RWPE2 (cell line): ENCODE measurements at regions not wholly inside any gene's neighbourhood (a gene's known extent, or its start where the extent isn't known, plus 50 kb on each side); places are given as distances from the start of the nearest gene placed in this dataset.

ENCODE experiments used
- ATAC-seq: fragments of 200-7000 bp; cut with Tn5 transposase; 3 replicates; pipeline ENCODE4 v1.9.1; 2021; ENCODE audit warnings: low read depth
- DNase-seq: peaks from one replicate; pipeline ENCODE4 v3.0.0-alpha.2; 2020; ENCODE audit warnings: low spot score
- H3K27ac ChIP-seq: fragments of 450-650 bp; 2 replicates; pipeline ENCODE4 v1.5.1; 2017; ENCODE audit warnings: mild to moderate bottlenecking; ENCODE audit not compliant: poor library complexity, severe bottlenecking
- H3K27me3 ChIP-seq: fragments of 250-450 bp; sonication (Bioruptor Pico); 2 replicates; pipeline ENCODE4 v1.5.1; 2021; ENCODE audit warnings: mild to moderate bottlenecking, moderate library complexity; ENCODE audit not compliant: insufficient read depth, poor library complexity, severe bottlenecking
- H3K36me3 ChIP-seq: fragments of 250-450 bp; sonication (Bioruptor Pico); 2 replicates; pipeline ENCODE4 v1.5.1; 2020; ENCODE audit warnings: low read depth, mild to moderate bottlenecking, moderate library complexity
- H3K4me1 ChIP-seq: fragments of 250-450 bp; sonication (Bioruptor Pico); 2 replicates; pipeline ENCODE4 v1.5.1; 2021; ENCODE audit warnings: mild to moderate bottlenecking, moderate library complexity; ENCODE audit not compliant: insufficient read depth, poor library complexity, severe bottlenecking
- H3K4me3 ChIP-seq: fragments of 250-450 bp; sonication (Bioruptor Pico); 2 replicates; pipeline ENCODE4 v1.5.1; 2021; ENCODE audit warnings: mild to moderate bottlenecking, moderate library complexity; ENCODE audit not compliant: severe bottlenecking
- H3K9me3 ChIP-seq: fragments of 250-450 bp; sonication (Bioruptor Pico); 2 replicates; pipeline ENCODE4 v1.5.1; 2021; ENCODE audit warnings: mild to moderate bottlenecking, moderate library complexity; ENCODE audit not compliant: severe bottlenecking
- CTCF ChIP-seq: fragments of 450-650 bp; IDR thresholded peaks from one replicate; pipeline ENCODE4 v1.5.1; 2017; ENCODE audit warnings: mild to moderate bottlenecking, moderate library complexity; ENCODE audit not compliant: poor library complexity, severe bottlenecking

- ATAC-seq = no peak
- no peak for TF ChIP-seq CTCF
- no peaks in the 10 kb centered on the region for H3K9me3 ChIP-seq
Measured at GRCh38 chr17:33474789-33475188, 181.7 kb upstream of the ASIC2 start.

GRCh38 chr17:33475594-33475993 is 182.5 kb upstream of the ASIC2 start:
- no peak overlapping the region for H3K27ac ChIP-seq
- H3K36me3 ChIP-seq = no peaks in the 10 kb centered on the region
- ATAC-seq (no peak), DNase-seq (no peak)
- H3K27me3 ChIP-seq = no peaks in the 10 kb centered on the region
- TF ChIP-seq CTCF = no peak
- H3K9me3 ChIP-seq = no peaks in the 10 kb centered on the region
- no peaks in the 10 kb centered on the region for H3K4me1 ChIP-seq
- no peak overlapping the region for H3K4me3 ChIP-seq

More at GRCh38 chr17:33474789-33475188, 181.7 kb upstream of the ASIC2 start:
- Histone ChIP-seq H3K4me1 (peaks cover under 1% of the 10 kb centered on the region), H3K27ac (no peak overlapping the region), H3K27me3 (no peaks in the 10 kb centered on the region), H3K36me3 (no peaks in the 10 kb centered on the region), H3K4me3 (no peak overlapping the region)
- DNase-seq = no peak

GRCh38 chr17:33481652-33482051 is 188.6 kb upstream of the ASIC2 start:
- Histone ChIP-seq H3K9me3 (no peaks in the 10 kb centered on the region), H3K27me3 (no peaks in the 10 kb centered on the region), H3K36me3 (no peaks in the 10 kb centered on the region), H3K27ac (no peak overlapping the region), H3K4me1 (no peaks in the 10 kb centered on the region), H3K4me3 (no peak overlapping the region)
- DNase-seq = no peak
- no peak for TF ChIP-seq CTCF
- ATAC-seq = no peak

GRCh38 chr17:33482636-33483035 is 189.5 kb upstream of the ASIC2 start:
- no peak overlapping the region for H3K27ac ChIP-seq
- no peak overlapping the region for H3K4me3 ChIP-seq
- no peak for DNase-seq
- no peaks in the 10 kb centered on the region for H3K36me3 ChIP-seq
- H3K9me3 ChIP-seq = no peaks in the 10 kb centered on the region
- H3K27me3 ChIP-seq = no peaks in the 10 kb centered on the region
- no peak for ATAC-seq
- H3K4me1 ChIP-seq = no peaks in the 10 kb centered on the region
- no peak for TF ChIP-seq CTCF

GRCh38 chr17:33484559-33484958 is 191.5 kb upstream of the ASIC2 start:
- ATAC-seq = no peak

More at GRCh38 chr17:33484559-33484958, 191.5 kb upstream of the ASIC2 start:
- no peak for TF ChIP-seq CTCF
- no peak for DNase-seq
- H3K27ac ChIP-seq = no peak overlapping the region
- no peaks in the 10 kb centered on the region for H3K27me3 ChIP-seq
- H3K4me3 ChIP-seq = no peak overlapping the region
- H3K4me1 ChIP-seq = no peaks in the 10 kb centered on the region
- no peaks in the 10 kb centered on the region for H3K36me3 ChIP-seq
- H3K9me3 ChIP-seq = no peaks in the 10 kb centered on the region
